SJSA1 (cell line): ENCODE measurements at regions not wholly inside any gene's neighbourhood (a gene's known extent, or its start where the extent isn't known, plus 50 kb on each side); places are given as distances from the start of the nearest gene placed in this dataset.

ENCODE experiments used
- DNase-seq, 2 experiments: peaks; one replicate each; pipeline ENCODE4 v3.0.0-alpha.2; 2015 to 2020; ENCODE audit warnings: low spot score in 2 of 2, low read depth in 1 of 2
- H3K27ac ChIP-seq: fragments of 250-450 bp; sonication (Bioruptor Pico); 2 replicates; pipeline ENCODE4 v1.5.1; 2020; ENCODE audit warnings: mild to moderate bottlenecking, moderate library complexity
- H3K27me3 ChIP-seq: fragments of 250-450 bp; sonication (Bioruptor Pico); replicated peaks from 2 replicates; pipeline ENCODE4 v1.5.1; 2020; ENCODE audit warnings: mild to moderate bottlenecking, moderate library complexity
- H3K36me3 ChIP-seq: fragments of 250-450 bp; sonication (Bioruptor Pico); 2 replicates; pipeline ENCODE4 v1.5.1; 2020; ENCODE audit warnings: mild to moderate bottlenecking
- H3K4me1 ChIP-seq: fragments of 250-450 bp; sonication (Bioruptor Pico); replicated peaks from 2 replicates; pipeline ENCODE4 v1.6.1; 2021; ENCODE audit warnings: mild to moderate bottlenecking
- H3K4me3 ChIP-seq: fragments of 250-450 bp; sonication (Bioruptor Pico); 2 replicates; pipeline ENCODE4 v1.5.1; 2020; ENCODE audit warnings: mild to moderate bottlenecking
- H3K9me3 ChIP-seq: fragments of 250-450 bp; sonication (Bioruptor Pico); replicated peaks from 2 replicates; pipeline ENCODE4 v1.5.1; 2020; ENCODE audit warnings: mild to moderate bottlenecking

- Histone ChIP-seq H3K4me3 (no peak overlapping the region), H3K36me3 (no peaks in the 10 kb centered on the region), H3K27ac (no peak overlapping the region), H3K27me3 (no peaks in the 10 kb centered on the region), H3K9me3 (no peaks in the 10 kb centered on the region), H3K4me1 (no peaks in the 10 kb centered on the region)
- no peak for DNase-seq
Measured at GRCh38 chr4:34845926-34846325, 1398.4 kb downstream of the ARAP2 start.

GRCh38 chr4:34850421-34850820, 1393.9 kb downstream of the ARAP2 start:
- Histone ChIP-seq H3K4me3 (no peak overlapping the region), H3K36me3 (no peaks in the 10 kb centered on the region), H3K27me3 (no peaks in the 10 kb centered on the region), H3K4me1 (no peaks in the 10 kb centered on the region), H3K9me3 (no peaks in the 10 kb centered on the region), H3K27ac (no peak overlapping the region)
- no peak for DNase-seq

DNA sequence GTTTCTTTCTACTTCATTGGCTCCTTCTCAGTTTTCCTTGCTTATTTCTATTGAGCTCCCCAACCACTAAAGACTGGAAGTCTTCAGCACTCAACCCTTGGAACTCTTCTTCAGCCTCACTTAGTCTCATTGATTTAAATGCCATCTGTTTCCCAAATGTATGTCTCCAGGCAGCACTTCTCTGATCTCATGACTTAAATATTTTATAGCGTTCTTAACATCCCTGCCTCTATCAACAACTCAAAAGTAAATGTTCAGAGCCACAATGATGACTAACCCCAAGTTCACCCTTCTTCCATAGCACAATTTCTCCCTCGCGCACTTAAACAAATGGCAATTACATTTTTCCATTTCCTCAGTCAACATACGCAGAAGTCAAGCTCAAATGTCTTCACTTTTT, 1393.3 kb downstream of the ARAP2 start:
- no peaks in the 10 kb centered on the region for H3K4me1 ChIP-seq
- H3K27me3 ChIP-seq, result no peaks in the 10 kb centered on the region
- no peak for DNase-seq
- no peak overlapping the region for H3K4me3 ChIP-seq
- H3K36me3 ChIP-seq, result no peaks in the 10 kb centered on the region
- no peaks in the 10 kb centered on the region for H3K9me3 ChIP-seq
- H3K27ac ChIP-seq, result no peak overlapping the region

DNA sequence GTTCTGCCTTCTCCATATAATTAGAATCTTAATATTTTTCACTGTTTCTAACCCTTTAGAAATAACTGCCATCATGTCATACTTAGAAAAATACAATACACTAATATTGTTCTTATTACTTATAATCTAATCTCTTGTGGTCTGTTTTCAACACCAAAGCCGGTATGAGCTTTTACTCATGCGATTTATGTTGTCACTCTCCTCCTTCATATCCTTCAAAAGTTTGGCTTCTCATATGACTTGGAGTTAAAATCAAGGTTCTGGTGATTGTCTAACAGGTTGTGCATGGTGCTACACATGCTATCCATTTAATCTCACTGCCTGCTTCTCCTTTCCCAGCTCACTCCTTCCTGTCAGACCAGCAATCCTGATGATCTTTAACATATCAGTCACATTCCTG, 1392.9 kb downstream of the ARAP2 start:
- no peaks in the 10 kb centered on the region for H3K9me3 ChIP-seq
- no peaks in the 10 kb centered on the region for H3K36me3 ChIP-seq
- no peaks in the 10 kb centered on the region for H3K4me1 ChIP-seq
- no peaks in the 10 kb centered on the region for H3K27me3 ChIP-seq
- no peak for DNase-seq
- H3K27ac ChIP-seq, result no peak overlapping the region
- H3K4me3 ChIP-seq, result no peak overlapping the region

DNA sequence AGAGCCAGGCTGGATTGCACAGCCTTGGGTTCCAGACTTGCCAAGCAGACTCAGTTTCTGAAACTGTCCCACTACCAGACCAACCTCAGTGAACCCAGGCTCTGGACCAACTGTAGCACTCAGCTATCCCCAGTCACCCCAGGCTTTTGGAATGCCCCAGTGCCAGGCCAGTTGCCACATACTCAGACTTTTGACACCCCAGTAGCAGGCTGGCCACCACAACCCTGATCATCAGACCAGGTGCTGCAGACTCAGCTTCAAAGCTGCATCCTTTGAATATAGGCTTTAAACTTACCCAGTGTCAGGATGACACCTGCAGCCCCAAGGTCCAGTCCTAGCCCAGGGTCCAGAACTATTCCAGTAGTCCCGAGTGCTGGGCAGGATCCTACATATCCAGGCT, 1389.9 kb downstream of the ARAP2 start:
- H3K27ac ChIP-seq, result no peak overlapping the region
- no peaks in the 10 kb centered on the region for H3K9me3 ChIP-seq
- H3K4me1 ChIP-seq, result no peaks in the 10 kb centered on the region
- DNase-seq, result no peak
- no peak overlapping the region for H3K4me3 ChIP-seq
- no peaks in the 10 kb centered on the region for H3K27me3 ChIP-seq
- no peaks in the 10 kb centered on the region for H3K36me3 ChIP-seq

DNA sequence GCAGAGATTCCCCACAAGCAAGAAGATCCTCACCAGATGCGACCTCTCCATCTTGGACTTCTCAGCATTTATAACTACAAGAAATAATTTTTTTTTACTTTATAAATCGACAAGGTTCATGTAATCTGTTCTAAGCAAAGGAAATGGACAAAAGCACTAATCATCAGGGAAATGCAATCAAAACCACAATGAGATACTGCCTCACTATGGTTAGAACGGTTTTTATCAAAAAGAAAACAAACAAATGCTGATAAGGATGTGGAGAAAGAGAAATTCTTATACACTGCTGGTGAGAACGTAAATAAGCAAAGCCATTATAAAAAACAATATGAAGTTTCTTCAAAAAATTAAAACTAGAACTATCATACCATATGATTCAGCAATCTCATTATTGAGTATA, 1382.6 kb downstream of the ARAP2 start:
- Histone ChIP-seq H3K4me3 (no peak overlapping the region), H3K27ac (no peak overlapping the region), H3K36me3 (no peaks in the 10 kb centered on the region), H3K27me3 (no peaks in the 10 kb centered on the region), H3K9me3 (no peaks in the 10 kb centered on the region), H3K4me1 (no peaks in the 10 kb centered on the region)
- no peak for DNase-seq

DNA sequence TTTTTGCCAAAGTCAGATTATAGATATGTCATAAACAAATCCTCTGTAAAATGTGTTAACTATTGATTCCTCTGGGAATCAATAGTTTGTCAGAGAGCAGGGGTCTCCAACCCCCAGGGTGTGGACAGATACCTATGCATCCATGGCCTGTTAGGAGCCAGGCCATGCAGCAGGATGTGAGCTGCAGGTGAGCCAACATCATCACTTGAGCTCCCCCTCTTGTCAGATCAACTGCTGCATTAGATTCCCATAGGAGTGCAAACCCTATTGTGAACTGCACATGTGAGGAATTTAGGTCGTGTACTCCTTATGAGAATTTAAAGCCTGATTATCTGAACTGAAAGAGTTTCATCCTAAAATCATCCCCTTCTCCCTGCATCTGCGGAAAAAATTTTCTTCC, 1365.4 kb downstream of the ARAP2 start:
- Histone ChIP-seq H3K9me3 (no peaks in the 10 kb centered on the region), H3K36me3 (no peaks in the 10 kb centered on the region), H3K27me3 (no peaks in the 10 kb centered on the region), H3K4me1 (no peaks in the 10 kb centered on the region), H3K4me3 (no peak overlapping the region), H3K27ac (no peak overlapping the region)
- DNase-seq, result no peak

DNA sequence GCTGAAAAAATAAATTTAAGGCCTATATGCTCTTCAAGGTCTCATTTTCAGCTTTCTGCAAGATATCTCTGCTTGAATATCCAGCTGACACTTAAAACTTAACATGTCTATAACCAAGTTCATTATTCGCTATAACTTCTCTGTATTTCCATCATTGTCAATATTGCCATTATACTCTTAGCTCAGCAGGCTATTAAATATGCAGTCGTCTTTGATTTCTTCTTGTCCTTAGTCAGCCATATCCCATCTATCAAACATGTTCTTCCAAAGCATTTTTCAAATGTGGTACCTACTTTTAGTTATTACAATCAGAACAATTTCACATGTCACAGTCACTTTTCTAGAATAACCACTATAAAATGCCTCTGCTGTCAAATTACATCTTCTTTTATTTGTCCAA, 1364.1 kb downstream of the ARAP2 start:
- H3K9me3 ChIP-seq, result no peaks in the 10 kb centered on the region
- no peaks in the 10 kb centered on the region for H3K4me1 ChIP-seq
- H3K27me3 ChIP-seq, result no peaks in the 10 kb centered on the region
- no peak overlapping the region for H3K4me3 ChIP-seq
- no peak for DNase-seq
- H3K27ac ChIP-seq, result no peak overlapping the region
- H3K36me3 ChIP-seq, result no peaks in the 10 kb centered on the region

DNA sequence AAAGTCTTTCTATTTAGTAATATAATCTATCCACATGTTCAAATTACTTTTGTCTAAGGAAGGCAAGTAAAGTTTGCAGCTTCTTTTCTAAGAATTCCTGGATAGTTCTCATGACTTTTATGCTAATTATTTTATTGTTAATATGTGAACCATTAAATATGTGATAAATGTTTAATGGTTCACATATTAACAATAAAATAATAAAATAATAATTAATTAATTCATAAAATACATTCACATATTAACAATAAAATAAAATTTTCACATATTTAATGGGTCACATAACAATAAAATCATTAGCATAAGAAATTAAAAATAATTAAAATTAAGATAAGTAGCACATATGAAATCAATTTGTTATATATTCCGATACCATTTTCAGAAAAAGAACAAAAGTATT, 1352.4 kb downstream of the ARAP2 start:
- H3K4me1 ChIP-seq, result no peaks in the 10 kb centered on the region
- H3K4me3 ChIP-seq, result no peak overlapping the region
- DNase-seq, result no peak
- no peaks in the 10 kb centered on the region for H3K27me3 ChIP-seq
- H3K36me3 ChIP-seq, result no peaks in the 10 kb centered on the region
- no peaks in the 10 kb centered on the region for H3K9me3 ChIP-seq
- H3K27ac ChIP-seq, result no peak overlapping the region

DNA sequence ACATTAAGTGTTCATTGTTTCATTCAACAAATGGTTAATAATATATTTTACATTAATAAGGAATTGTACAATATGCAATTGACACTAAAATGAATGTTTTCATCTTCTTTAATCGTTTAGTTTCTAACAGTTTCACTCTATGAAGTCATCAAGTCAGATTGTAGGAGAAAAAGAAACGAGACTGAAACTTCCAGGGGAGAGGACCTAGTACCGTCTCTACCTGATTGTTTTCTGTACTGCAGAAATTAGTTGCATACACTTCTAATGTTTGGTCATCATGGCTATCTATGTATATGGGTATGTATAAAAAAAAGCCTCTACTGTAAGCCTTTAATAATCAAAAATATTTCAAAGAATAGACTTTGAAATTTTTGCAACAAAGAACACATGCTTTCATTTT, 1350.9 kb downstream of the ARAP2 start:
- no peaks in the 10 kb centered on the region for H3K9me3 ChIP-seq
- no peaks in the 10 kb centered on the region for H3K27me3 ChIP-seq
- no peak for DNase-seq

GRCh38 chr4:34920032-34920431, 1324.3 kb downstream of the ARAP2 start:
- Histone ChIP-seq H3K4me1 (no peaks in the 10 kb centered on the region), H3K4me3 (no peak overlapping the region), H3K36me3 (no peaks in the 10 kb centered on the region), H3K9me3 (no peaks in the 10 kb centered on the region), H3K27ac (no peak overlapping the region), H3K27me3 (no peaks in the 10 kb centered on the region)
- DNase-seq, result no peak

More for the DNA sequence above, 1350.9 kb downstream of the ARAP2 start:
- H3K36me3 ChIP-seq, result no peaks in the 10 kb centered on the region
- no peaks in the 10 kb centered on the region for H3K4me1 ChIP-seq
- H3K27ac ChIP-seq, result no peak overlapping the region
- H3K4me3 ChIP-seq, result no peak overlapping the region

DNA sequence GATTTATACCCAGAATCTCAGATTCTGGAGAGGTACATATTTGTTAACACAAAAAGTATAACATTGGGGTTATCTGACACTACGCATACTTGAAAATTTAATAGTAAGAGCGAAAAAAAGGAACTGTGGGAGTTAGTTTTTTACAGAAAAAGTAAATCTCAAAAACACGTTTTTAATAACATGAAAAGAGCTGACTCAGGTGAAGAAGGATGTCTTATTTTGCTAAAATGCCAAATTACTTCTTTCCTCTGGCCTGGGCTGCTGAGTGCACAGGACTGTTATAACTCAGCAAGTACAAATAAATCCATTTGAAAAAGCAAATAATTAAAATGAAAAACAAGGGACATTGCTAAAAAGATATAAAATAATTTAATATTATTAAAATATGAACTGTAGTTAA, 1322.9 kb downstream of the ARAP2 start:
- no peak for DNase-seq
- no peaks in the 10 kb centered on the region for H3K36me3 ChIP-seq
- no peak overlapping the region for H3K27ac ChIP-seq
- H3K4me1 ChIP-seq, result no peaks in the 10 kb centered on the region
- no peaks in the 10 kb centered on the region for H3K9me3 ChIP-seq
- H3K4me3 ChIP-seq, result no peak overlapping the region
- H3K27me3 ChIP-seq, result no peaks in the 10 kb centered on the region

- Histone ChIP-seq H3K9me3 (no peaks in the 10 kb centered on the region), H3K36me3 (no peaks in the 10 kb centered on the region), H3K4me3 (no peak overlapping the region), H3K27me3 (no peaks in the 10 kb centered on the region), H3K27ac (no peak overlapping the region), H3K4me1 (no peaks in the 10 kb centered on the region)
- DNase-seq, result no peak
Measured at GRCh38 chr4:34922325-34922724, 1322.0 kb downstream of the ARAP2 start.

DNA sequence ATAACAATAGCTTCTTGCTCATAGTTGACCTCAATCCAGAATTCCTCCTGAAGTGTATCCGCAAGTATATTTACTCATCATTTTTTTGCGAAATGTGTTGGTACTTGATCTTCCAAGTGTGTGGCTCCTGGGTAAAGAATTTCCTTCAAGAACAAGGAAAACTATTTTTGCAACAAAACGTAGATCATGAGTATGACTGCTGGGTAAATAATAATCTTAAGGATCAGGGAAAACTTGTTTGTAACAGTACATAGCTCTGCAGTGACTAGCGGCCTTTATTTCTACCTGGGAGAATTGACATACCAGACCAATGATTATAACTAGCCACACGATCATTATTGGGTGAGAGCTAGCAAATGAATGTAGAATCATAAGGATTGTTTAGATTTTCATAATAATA, 1311.7 kb downstream of the ARAP2 start:
- Histone ChIP-seq H3K9me3 (no peaks in the 10 kb centered on the region), H3K27ac (no peak overlapping the region), H3K4me1 (no peaks in the 10 kb centered on the region), H3K27me3 (no peaks in the 10 kb centered on the region), H3K4me3 (no peak overlapping the region), H3K36me3 (no peaks in the 10 kb centered on the region)
- DNase-seq, result no peak

GRCh38 chr4:34935739-34936138, 1308.6 kb downstream of the ARAP2 start:
- H3K9me3 ChIP-seq, result no peaks in the 10 kb centered on the region
- no peaks in the 10 kb centered on the region for H3K36me3 ChIP-seq
- no peaks in the 10 kb centered on the region for H3K4me1 ChIP-seq
- no peaks in the 10 kb centered on the region for H3K27me3 ChIP-seq
- H3K27ac ChIP-seq, result no peak overlapping the region
- no peak for DNase-seq
- H3K4me3 ChIP-seq, result no peak overlapping the region
